Mesothelial cell of epicardium (in vitro differentiated cells): ENCODE measurements at regions not wholly inside any gene's neighbourhood (a gene's known extent, or its start where the extent isn't known, plus 50 kb on each side); places are given as distances from the start of the nearest gene placed in this dataset.

ENCODE experiments used
- DNase-seq, 2 experiments: peaks; one replicate each; pipeline ENCODE4 v3.0.0; 2021; ENCODE audit warnings: low spot score in 2 of 2; ENCODE audit not compliant: unreplicated experiment in 2 of 2
- H3K27ac Mint-ChIP-seq: 2 replicates; pipeline ENCODE4 v1.8.0; 2021; ENCODE audit warnings: mixed read lengths
- H3K27me3 Mint-ChIP-seq: 2 replicates; pipeline ENCODE4 v1.8.0; 2021; ENCODE audit warnings: low read depth, mixed read lengths
- H3K36me3 Mint-ChIP-seq: 2 replicates; pipeline ENCODE4 v1.8.0; 2021; ENCODE audit warnings: mixed read lengths
- H3K4me1 Mint-ChIP-seq: 2 replicates; pipeline ENCODE4 v1.8.0; 2021; ENCODE audit warnings: mixed read lengths
- H3K4me3 Mint-ChIP-seq: 2 replicates; pipeline ENCODE4 v1.8.0; 2021; ENCODE audit warnings: mild to moderate bottlenecking, moderate library complexity, mixed read lengths
- H3K9me3 Mint-ChIP-seq: 2 replicates; pipeline ENCODE4 v1.8.0; 2021; ENCODE audit warnings: mixed read lengths
- TF ChIP-seq, protein P1 (sequence below): fragments of 200-600 bp; sonication (generic); IDR thresholded peaks from one replicate; pipeline ENCODE4 v1.5.0; 2021; ENCODE audit warnings: antibody characterized with exemption; ENCODE audit not compliant: unreplicated experiment

- TF ChIP-seq, protein P1, sequence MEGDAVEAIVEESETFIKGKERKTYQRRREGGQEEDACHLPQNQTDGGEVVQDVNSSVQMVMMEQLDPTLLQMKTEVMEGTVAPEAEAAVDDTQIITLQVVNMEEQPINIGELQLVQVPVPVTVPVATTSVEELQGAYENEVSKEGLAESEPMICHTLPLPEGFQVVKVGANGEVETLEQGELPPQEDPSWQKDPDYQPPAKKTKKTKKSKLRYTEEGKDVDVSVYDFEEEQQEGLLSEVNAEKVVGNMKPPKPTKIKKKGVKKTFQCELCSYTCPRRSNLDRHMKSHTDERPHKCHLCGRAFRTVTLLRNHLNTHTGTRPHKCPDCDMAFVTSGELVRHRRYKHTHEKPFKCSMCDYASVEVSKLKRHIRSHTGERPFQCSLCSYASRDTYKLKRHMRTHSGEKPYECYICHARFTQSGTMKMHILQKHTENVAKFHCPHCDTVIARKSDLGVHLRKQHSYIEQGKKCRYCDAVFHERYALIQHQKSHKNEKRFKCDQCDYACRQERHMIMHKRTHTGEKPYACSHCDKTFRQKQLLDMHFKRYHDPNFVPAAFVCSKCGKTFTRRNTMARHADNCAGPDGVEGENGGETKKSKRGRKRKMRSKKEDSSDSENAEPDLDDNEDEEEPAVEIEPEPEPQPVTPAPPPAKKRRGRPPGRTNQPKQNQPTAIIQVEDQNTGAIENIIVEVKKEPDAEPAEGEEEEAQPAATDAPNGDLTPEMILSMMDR: no peak
- no peak for DNase-seq
- Mint-ChIP-seq H3K9me3 (peaks cover 29% of the 10 kb centered on the region), H3K36me3 (peaks cover 1% of the 10 kb centered on the region), H3K27me3 (no peaks in the 10 kb centered on the region), H3K27ac (no peak overlapping the region), H3K4me1 (peaks cover 3% of the 10 kb centered on the region), H3K4me3 (no peak overlapping the region)
Measured at GRCh38 chr20:7772371-7772770, 167.9 kb downstream of the HAO1 start.

DNA sequence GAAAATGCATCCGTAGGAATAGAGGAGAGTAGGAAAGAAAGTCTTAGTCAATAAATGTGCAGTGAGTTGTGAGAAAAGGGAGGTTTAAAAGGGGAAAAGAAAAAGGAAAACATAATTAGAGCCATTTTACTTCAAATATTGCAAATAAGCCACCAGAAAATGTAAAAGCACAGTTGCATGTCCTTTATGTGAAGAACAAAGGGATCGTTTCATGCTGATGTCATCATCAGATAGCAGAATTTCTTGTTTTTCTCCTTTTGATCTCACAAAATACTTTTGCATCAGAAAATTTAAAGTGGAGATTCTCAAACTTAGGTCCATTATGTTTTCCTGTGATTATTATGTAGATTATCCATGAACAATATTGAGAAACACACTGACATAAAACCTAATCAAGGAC lies 166.7 kb downstream of the HAO1 start:
- Mint-ChIP-seq H3K4me3 (no peak overlapping the region), H3K4me1 (peaks cover 3% of the 10 kb centered on the region), H3K27me3 (no peaks in the 10 kb centered on the region), H3K27ac (peak overlapping the region; percentile 3), H3K9me3 (peaks cover 37% of the 10 kb centered on the region), H3K36me3 (peaks cover 2% of the 10 kb centered on the region)
- TF ChIP-seq, protein P1: no peak
- DNase-seq: no peak

DNA sequence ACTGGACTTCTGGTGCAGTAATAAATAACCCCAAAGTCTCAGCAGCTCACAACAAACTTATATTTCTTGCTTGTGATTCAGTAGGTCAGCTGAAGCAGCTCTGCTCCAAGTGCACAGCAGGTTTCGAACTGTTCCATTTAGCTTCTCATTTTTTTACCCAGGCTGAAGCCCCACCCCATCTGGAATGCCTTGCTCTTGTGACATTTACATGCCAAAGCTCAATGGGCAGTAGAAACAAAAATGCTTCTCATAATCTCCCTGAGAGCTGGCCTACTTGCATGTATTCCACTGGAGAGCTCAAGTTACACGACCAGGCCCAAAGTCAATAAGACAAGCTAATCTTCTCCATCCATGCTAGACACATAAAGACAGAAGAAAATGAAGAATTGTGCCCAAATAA lies 165.2 kb downstream of the HAO1 start:
- peaks cover 2% of the 10 kb centered on the region for H3K36me3 Mint-ChIP-seq
- H3K4me1 Mint-ChIP-seq: peaks cover 3% of the 10 kb centered on the region
- H3K27ac Mint-ChIP-seq: no peak overlapping the region
- TF ChIP-seq, protein P1: no peak
- peaks cover 45% of the 10 kb centered on the region for H3K9me3 Mint-ChIP-seq
- no peak for DNase-seq
- no peak overlapping the region for H3K4me3 Mint-ChIP-seq
- no peaks in the 10 kb centered on the region for H3K27me3 Mint-ChIP-seq

DNA sequence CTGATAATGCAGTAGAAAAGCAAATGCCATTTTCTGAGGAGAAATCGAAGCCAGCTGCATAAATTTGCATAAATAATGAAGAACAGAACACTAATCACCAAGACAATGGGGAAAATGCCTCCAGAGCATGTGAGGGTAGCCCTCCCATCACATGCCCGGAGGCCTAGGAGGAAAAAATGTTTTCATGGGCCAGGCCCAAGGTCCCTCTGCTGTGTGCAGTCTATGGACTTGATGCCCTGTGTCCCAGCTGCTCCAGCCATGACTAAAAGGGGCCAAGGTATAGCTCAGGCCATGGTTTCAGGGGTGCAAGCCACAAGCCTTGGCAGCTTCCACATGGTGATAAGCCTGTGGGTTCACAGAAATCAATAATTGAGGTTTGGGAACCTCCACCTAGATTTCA lies 164.1 kb downstream of the HAO1 start:
- H3K27me3 Mint-ChIP-seq: no peaks in the 10 kb centered on the region
- H3K4me1 Mint-ChIP-seq: peaks cover 3% of the 10 kb centered on the region
- no peak for DNase-seq
- H3K9me3 Mint-ChIP-seq: peaks cover 45% of the 10 kb centered on the region
- H3K36me3 Mint-ChIP-seq: peaks cover 2% of the 10 kb centered on the region
- no peak overlapping the region for H3K27ac Mint-ChIP-seq
- TF ChIP-seq, protein P1: no peak
- H3K4me3 Mint-ChIP-seq: no peak overlapping the region

- TF ChIP-seq, protein P1: no peak
- H3K9me3 Mint-ChIP-seq: no peaks in the 10 kb centered on the region
- H3K4me3 Mint-ChIP-seq: no peak overlapping the region
- H3K27ac Mint-ChIP-seq: no peak overlapping the region
- DNase-seq: no peak
- no peaks in the 10 kb centered on the region for H3K27me3 Mint-ChIP-seq
- H3K36me3 Mint-ChIP-seq: no peaks in the 10 kb centered on the region
- peaks cover 2% of the 10 kb centered on the region for H3K4me1 Mint-ChIP-seq
Measured at GRCh38 chr20:7790189-7790588, 150.1 kb downstream of the HAO1 start.
